ENCODE measurements at regions not wholly inside any gene's neighbourhood (a gene's known extent, or its start where the extent isn't known, plus 50 kb on each side); places are given as distances from the start of the nearest gene placed in this dataset.

GRCh38 chr9:15047028-15047551, 136.9 kb upstream of the FREM1 start:
- TF ChIP-seq POLR2A (IDR thresholded peaks at IDR 0.05; ENCODE audit: low read length) (no peak), GATA1 (IDR thresholded peaks at IDR 0.05; ENCODE audit: low read depth, low read length) (no peak)
